Mucosa of stomach (tissue), 1 donor: ENCODE measurements at regions not wholly inside any gene's neighbourhood (a gene's known extent, or its start where the extent isn't known, plus 50 kb on each side); places are given as distances from the start of the nearest gene placed in this dataset.
"Not testable (repeated sequence)": the region's sequence is repeated elsewhere in the genome, so short reads cannot be mapped to it uniquely, and the experiment has no call there.

Source experiments
- H3K27me3 ChIP-seq: one replicate; pipeline ENCODE4 v1.7.0; 2013; ENCODE audit warnings: mild to moderate bottlenecking, low read length; ENCODE audit not compliant: control insufficient read depth, insufficient read depth
- H3K36me3 ChIP-seq: one replicate; pipeline ENCODE4 v1.7.0; 2013; ENCODE audit warnings: low read length; ENCODE audit not compliant: control insufficient read depth, insufficient read depth
- H3K4me1 ChIP-seq: one replicate; pipeline ENCODE4 v1.7.0; 2013; ENCODE audit warnings: mild to moderate bottlenecking, low read length; ENCODE audit not compliant: control insufficient read depth, insufficient read depth
- H3K4me3 ChIP-seq: one replicate; pipeline ENCODE4 v1.7.0; 2013; ENCODE audit warnings: low read length
- H3K9ac ChIP-seq: one replicate; pipeline ENCODE4 v1.7.0; 2013; ENCODE audit warnings: mild to moderate bottlenecking, low read length, moderate library complexity
- H3K9me3 ChIP-seq: one replicate; pipeline ENCODE4 v1.7.0; 2013; ENCODE audit warnings: mild to moderate bottlenecking, low read length, moderate library complexity; ENCODE audit not compliant: control insufficient read depth
- donor health status: Pancreatic carcinoma.

DNA sequence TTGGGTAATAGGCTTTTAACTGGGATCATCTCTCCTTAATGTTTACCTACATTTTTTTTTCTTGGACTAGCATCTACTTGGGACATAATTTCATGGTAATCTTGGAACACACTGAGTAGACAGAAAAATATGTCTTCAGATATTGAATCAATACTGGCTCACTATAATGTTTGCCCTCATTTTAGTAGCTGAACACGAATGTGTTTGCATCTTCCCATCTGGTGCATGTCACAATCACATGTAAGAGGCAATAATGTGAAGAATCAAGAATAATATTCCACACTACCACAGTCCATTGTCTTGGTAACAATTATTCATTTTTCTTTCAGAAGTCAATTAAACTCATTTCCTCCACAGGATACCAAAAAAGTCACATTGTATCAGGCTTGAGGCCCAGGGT lies 382.7 kb upstream of the CDH10 start:
- no peak overlapping the region for H3K4me3 ChIP-seq
- no peaks in the 10 kb centered on the region for H3K36me3 ChIP-seq
- no peaks in the 10 kb centered on the region for H3K4me1 ChIP-seq
- H3K27me3 ChIP-seq: no peaks in the 10 kb centered on the region
- H3K9me3 ChIP-seq: no peaks in the 10 kb centered on the region
- no peak overlapping the region for H3K9ac ChIP-seq

DNA sequence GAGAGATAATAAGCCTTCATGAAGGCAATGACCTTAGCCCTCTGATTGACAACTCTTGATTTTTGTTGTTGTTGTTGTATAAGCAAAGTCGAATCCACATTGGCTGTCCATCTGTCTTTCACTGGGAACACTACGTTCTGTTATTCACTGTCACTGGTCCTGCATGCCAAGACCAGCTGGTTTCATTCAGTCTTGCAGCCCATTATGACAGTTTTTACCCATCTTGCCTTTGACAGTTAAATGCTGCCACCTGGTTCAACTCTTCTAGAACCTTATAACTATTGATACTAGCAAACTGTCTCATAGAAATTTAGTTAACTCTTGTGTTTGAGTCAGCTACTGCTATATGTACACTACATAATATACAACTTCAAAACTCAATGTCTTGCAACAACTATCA lies 382.3 kb upstream of the CDH10 start:
- no peaks in the 10 kb centered on the region for H3K4me1 ChIP-seq
- H3K9me3 ChIP-seq: no peaks in the 10 kb centered on the region
- no peak overlapping the region for H3K9ac ChIP-seq
- no peak overlapping the region for H3K4me3 ChIP-seq
- H3K27me3 ChIP-seq: no peaks in the 10 kb centered on the region
- H3K36me3 ChIP-seq: no peaks in the 10 kb centered on the region

DNA sequence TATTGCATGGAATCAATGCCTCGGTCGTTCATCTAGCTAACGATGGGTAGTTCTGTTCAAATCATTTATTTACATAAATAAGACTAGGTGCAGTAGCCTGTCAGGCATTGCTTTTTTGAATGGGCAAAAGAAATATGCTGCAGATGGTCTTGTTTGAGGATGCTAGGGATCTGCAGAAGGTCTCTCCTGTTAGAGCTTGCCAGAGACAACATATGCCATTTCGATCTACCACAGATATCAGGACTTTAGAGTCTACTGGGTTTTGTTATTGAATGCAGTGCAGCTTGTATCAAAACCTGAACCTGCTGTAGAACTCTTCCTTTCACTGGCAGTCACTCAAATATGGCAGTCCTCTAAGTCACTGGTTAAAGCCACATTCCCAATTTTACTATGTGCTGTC lies 381.1 kb upstream of the CDH10 start:
- Histone ChIP-seq H3K36me3 (no peaks in the 10 kb centered on the region), H3K4me1 (no peaks in the 10 kb centered on the region), H3K27me3 (no peaks in the 10 kb centered on the region), H3K9me3 (no peaks in the 10 kb centered on the region), H3K9ac (no peak overlapping the region), H3K4me3 (no peak overlapping the region)

DNA sequence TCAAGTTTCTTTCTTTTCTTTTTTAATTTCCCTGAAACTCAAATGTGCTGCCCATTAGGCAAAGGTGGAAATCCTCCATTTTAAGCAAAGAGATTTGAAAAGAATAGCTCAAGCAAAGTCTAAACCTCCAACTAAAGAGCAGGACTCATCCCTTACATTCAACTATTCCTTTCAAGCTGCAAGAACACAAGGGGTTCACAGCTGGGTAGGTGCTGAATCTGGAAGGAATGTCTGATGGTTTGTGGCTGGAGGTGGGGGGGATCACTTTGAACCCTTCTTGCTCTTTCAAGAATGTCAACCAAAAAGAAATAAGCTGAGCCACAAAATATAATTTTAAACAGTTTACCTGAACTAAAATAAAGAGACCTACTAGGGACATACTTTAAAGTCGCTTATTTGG lies 375.7 kb upstream of the CDH10 start:
- Histone ChIP-seq H3K9me3 (no peaks in the 10 kb centered on the region), H3K36me3 (no peaks in the 10 kb centered on the region), H3K4me1 (no peaks in the 10 kb centered on the region), H3K9ac (no peak overlapping the region), H3K4me3 (no peak overlapping the region), H3K27me3 (no peaks in the 10 kb centered on the region)

DNA sequence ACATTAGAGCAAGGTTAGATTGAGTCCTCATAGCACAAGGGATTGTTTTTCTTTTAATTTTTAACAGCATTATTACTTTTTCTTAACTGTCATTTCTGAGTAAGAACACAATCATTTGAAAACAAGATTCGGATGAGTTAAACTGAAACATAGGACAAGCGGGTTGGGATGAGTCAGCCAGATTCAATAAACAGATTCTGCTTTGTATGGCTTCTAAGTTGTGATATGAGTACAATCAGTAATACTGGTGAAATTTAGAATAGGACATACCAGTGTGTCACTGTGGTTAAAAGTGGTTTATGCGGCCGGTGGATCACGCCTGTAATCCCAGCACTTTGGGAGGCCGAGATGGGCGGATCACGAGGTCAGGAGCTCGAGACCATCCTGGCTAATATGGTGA lies 364.3 kb upstream of the CDH10 start:
- Histone ChIP-seq H3K9me3 (no peaks in the 10 kb centered on the region), H3K4me1 (no peaks in the 10 kb centered on the region), H3K27me3 (no peaks in the 10 kb centered on the region), H3K9ac (no peak overlapping the region), H3K36me3 (no peaks in the 10 kb centered on the region), H3K4me3 (no peak overlapping the region)

DNA sequence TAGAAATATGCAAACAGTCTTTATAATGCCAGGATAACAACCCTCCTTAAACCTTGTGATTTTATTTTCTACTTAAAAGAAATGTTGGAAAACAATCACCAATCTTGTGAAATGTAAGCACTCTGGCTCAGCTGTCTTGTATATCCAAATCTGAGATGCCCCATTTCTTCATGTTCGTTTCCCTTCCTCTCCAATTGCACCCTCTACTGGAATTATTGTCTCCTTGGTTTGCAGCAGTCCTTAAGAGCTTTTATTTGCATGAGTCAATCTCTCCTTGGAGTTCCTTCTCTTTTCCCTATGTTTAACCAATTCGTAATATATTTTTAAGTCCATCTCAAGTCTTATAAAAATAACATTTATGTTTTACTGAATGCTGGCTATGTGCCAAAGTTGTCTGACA lies 362.0 kb upstream of the CDH10 start:
- Histone ChIP-seq H3K4me1 (no peaks in the 10 kb centered on the region), H3K9ac (no peak overlapping the region), H3K9me3 (no peaks in the 10 kb centered on the region), H3K36me3 (no peaks in the 10 kb centered on the region), H3K4me3 (no peak overlapping the region), H3K27me3 (no peaks in the 10 kb centered on the region)

DNA sequence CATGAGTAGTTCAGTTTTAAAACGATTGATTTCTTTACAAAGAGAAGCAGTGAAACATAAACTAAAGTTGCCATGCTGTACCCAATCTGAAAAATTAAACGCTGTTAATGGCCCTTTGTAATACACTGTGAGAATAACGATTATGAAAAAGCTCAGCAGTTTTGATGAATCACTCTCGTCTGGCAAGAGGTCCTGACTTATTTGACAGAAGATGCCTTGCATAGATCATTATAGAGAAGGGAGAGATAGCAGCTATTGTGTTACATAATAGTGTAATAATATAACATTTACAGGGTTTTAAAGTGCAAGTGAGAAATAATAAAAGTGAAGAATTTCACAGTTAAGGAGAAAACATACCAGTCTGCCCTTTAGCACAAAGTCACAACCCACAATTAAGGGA lies 361.5 kb upstream of the CDH10 start:
- no peak overlapping the region for H3K4me3 ChIP-seq

DNA sequence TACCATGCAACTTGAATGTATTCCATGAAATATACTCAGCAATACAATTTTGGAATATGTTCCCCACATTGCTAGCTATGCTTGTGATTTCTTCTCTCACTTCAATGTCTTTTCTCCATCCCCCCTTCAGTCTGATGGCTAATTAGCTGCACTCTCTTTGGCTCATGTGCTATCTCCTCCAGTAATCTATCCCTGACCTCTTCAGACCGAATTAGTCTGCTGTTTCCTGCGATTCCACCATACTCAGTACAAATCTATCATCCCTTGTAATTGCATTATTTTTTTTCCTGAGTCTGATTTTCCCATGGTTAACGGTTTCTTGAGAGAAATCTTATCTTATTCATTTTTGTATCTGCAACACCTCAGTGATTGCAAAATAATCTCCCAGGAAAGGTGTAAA lies 360.7 kb upstream of the CDH10 start:
- Histone ChIP-seq H3K4me1 (no peaks in the 10 kb centered on the region), H3K27me3 (no peaks in the 10 kb centered on the region), H3K9ac (no peak overlapping the region), H3K36me3 (no peaks in the 10 kb centered on the region), H3K9me3 (no peaks in the 10 kb centered on the region), H3K4me3 (no peak overlapping the region)

More for the DNA sequence above, 361.5 kb upstream of the CDH10 start:
- Histone ChIP-seq H3K36me3 (no peaks in the 10 kb centered on the region), H3K9me3 (no peaks in the 10 kb centered on the region), H3K27me3 (no peaks in the 10 kb centered on the region), H3K9ac (no peak overlapping the region), H3K4me1 (no peaks in the 10 kb centered on the region)

DNA sequence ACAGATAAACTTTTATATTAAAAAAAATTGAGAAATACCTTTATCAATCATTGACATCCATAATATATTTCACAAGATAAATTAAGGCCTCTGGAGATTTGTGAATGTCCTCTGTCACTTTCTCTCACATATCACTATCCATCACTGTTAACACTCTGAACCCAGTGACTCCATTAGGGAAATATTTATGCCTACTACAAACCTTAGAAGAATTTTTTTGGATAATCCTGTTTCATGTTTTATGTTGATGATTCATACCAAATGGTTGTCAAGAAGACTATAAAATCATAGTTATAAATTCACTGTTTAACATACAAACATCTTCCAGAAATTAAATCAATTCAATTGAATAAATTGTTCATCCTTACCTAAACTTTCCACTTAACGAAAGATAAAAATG lies 357.6 kb upstream of the CDH10 start:
- Histone ChIP-seq H3K9me3 (no peaks in the 10 kb centered on the region), H3K36me3 (no peaks in the 10 kb centered on the region), H3K9ac (no peak overlapping the region), H3K27me3 (no peaks in the 10 kb centered on the region), H3K4me1 (no peaks in the 10 kb centered on the region), H3K4me3 (no peak overlapping the region)

DNA sequence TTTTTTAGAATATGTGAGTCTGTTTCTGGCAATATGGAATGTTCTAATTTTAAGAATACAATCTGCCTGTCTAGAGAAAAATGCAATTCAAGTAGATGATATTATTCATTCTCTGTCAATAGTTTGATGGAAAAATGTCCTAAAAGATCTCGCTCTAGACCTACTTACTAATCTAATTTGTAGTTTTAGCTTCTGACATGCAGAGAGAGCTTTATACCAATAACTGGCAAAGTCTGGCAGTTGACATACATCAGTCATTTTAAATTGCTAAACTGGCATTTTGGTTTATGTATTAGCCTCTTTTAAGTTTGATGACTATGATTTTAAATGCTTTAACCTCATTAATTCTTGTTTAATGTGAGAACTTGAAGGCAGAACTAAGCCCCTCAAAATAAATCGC lies 355.0 kb upstream of the CDH10 start:
- no peaks in the 10 kb centered on the region for H3K27me3 ChIP-seq
- H3K9me3 ChIP-seq: no peaks in the 10 kb centered on the region
- H3K4me3 ChIP-seq: no peak overlapping the region
- no peaks in the 10 kb centered on the region for H3K36me3 ChIP-seq
- no peaks in the 10 kb centered on the region for H3K4me1 ChIP-seq
- H3K9ac ChIP-seq: no peak overlapping the region

DNA sequence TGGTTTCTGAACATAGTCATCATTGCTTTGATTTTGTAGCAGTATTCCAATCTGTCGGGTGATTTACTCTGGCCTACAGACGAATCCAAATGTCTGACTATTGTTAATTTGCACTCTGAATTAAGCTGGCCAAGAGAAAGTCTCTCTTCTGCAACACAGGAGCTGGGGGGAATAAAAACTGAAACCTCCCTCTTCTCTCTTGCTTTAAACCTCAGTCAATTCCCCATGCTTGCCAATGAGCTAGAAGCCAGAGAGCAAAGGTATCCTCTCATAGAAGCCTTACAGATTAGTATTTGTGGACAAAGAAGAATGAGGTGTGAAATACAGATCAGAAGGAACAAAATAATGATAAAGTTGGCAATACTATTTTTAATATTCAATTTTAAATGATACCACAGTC lies 353.9 kb upstream of the CDH10 start:
- no peaks in the 10 kb centered on the region for H3K4me1 ChIP-seq
- no peaks in the 10 kb centered on the region for H3K27me3 ChIP-seq
- H3K4me3 ChIP-seq: no peak overlapping the region
- no peak overlapping the region for H3K9ac ChIP-seq
- H3K9me3 ChIP-seq: no peaks in the 10 kb centered on the region
- no peaks in the 10 kb centered on the region for H3K36me3 ChIP-seq

DNA sequence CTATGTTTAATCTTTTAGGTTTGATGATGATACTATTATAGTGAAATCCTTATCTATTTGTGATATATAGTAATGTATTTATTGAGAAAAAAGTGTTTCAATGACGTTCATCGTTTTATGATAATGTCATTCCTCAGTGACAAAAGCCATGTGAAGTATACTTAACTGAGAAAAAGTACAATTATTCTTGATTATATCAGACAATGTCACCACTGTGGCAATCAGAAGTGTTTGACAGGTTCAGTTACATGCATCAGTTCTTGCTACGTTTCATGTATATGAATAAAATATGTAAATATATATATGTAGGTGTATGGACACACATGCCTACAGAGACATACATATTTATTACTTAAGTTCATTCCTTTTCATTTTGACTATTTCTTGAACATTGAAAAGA lies 341.5 kb upstream of the CDH10 start:
- no peak overlapping the region for H3K9ac ChIP-seq
- no peaks in the 10 kb centered on the region for H3K4me1 ChIP-seq
- no peaks in the 10 kb centered on the region for H3K36me3 ChIP-seq
- no peaks in the 10 kb centered on the region for H3K27me3 ChIP-seq
- H3K4me3 ChIP-seq: no peak overlapping the region
- H3K9me3 ChIP-seq: no peaks in the 10 kb centered on the region

DNA sequence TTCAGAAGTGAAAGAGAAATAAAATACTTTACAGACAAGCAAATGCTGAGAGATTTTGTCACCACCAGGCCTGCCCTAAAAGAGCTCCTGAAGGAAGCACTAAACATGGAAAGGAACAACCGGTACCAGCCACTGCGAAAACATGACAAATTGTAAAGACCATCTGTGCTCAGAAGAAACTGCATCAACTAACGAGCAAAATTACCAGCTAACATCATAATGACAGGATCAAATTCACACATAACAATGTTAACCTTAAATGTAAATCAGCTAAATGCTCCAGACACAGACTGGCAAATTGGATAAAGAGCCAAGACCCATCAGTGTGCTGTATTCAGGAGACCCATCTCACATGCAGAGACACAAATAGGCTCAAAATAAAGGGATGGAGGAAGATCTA lies 333.8 kb upstream of the CDH10 start:
- H3K4me1 ChIP-seq, H3K9ac ChIP-seq, H3K36me3 ChIP-seq, H3K4me3 ChIP-seq, H3K9me3 ChIP-seq, H3K27me3 ChIP-seq: not testable (repeated sequence)
